ENCODE measurements at regions not wholly inside any gene's neighbourhood (a gene's known extent, or its start where the extent isn't known, plus 50 kb on each side); places are given as distances from the start of the nearest gene placed in this dataset.

DNA sequence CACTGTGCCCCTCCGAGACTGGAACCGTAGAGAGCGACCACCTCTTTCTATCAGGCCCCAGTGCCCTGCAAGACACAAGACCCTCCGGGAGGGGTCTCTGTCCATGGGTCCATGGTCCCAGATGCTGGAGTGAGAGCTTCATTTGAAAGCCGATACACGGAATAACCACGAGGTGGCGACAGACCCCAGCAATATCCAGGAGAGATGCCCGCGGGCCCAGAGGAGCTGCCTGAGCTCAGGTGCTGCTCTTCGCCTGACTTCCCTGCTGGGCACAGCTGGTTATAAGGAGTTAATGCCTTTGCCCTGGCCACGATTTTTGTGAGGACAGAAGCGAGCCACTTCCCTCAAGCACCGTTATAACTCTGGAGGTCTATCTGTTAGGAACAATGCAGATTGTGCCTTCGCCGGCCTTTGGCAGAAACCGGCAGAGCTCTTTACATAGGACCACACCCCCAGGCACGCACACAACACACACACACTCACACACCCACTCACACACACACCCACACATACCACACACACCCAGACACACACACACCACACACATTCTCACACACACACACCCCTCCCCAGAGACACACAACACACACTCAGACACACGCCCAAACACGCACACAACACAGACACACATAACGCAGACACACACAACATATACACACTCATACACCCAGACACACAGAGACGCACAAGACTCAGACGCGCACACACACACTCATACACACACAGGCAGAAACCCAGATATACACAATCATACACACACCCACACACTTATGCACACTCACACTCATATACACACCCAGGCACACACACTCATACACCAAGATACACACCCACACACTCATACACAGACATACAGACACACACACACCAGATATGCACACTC is 436.4 kb downstream of the SOX9 start:
- H3K27me3 Mint-ChIP-seq = no peaks in the 10 kb centered on the region
- no peaks in the 10 kb centered on the region for H3K4me1 Mint-ChIP-seq
- DNase-seq (ENCODE audit: low spot score in 2 of 2) = peak; percentile 14 to 21

GRCh38 chr17:72558971-72559476 is 438.2 kb downstream of the SOX9 start:
- Mint-ChIP-seq H3K27me3 (no peaks in the 10 kb centered on the region), H3K36me3 (ENCODE audit: insufficient read depth) (no peaks in the 10 kb centered on the region), H3K4me3 (no peak overlapping the region), H3K4me1 (no peaks in the 10 kb centered on the region), H3K9me3 (no peaks in the 10 kb centered on the region), H3K27ac (ENCODE audit: low read depth) (no peak overlapping the region)
- DNase-seq (ENCODE audit: low spot score in 2 of 2) = no peak
- ATAC-seq (replicated peaks; ENCODE audit: extremely low read depth, poor library complexity, severe bottlenecking) = no peak

More for the DNA sequence above, 436.4 kb downstream of the SOX9 start:
- H3K4me3 Mint-ChIP-seq = no peak overlapping the region
- H3K27ac Mint-ChIP-seq (ENCODE audit: low read depth) = no peak overlapping the region
- H3K9me3 Mint-ChIP-seq = no peaks in the 10 kb centered on the region
- no peaks in the 10 kb centered on the region for H3K36me3 Mint-ChIP-seq (ENCODE audit: insufficient read depth)
- no peak for ATAC-seq (replicated peaks; ENCODE audit: extremely low read depth, poor library complexity, severe bottlenecking)

DNA sequence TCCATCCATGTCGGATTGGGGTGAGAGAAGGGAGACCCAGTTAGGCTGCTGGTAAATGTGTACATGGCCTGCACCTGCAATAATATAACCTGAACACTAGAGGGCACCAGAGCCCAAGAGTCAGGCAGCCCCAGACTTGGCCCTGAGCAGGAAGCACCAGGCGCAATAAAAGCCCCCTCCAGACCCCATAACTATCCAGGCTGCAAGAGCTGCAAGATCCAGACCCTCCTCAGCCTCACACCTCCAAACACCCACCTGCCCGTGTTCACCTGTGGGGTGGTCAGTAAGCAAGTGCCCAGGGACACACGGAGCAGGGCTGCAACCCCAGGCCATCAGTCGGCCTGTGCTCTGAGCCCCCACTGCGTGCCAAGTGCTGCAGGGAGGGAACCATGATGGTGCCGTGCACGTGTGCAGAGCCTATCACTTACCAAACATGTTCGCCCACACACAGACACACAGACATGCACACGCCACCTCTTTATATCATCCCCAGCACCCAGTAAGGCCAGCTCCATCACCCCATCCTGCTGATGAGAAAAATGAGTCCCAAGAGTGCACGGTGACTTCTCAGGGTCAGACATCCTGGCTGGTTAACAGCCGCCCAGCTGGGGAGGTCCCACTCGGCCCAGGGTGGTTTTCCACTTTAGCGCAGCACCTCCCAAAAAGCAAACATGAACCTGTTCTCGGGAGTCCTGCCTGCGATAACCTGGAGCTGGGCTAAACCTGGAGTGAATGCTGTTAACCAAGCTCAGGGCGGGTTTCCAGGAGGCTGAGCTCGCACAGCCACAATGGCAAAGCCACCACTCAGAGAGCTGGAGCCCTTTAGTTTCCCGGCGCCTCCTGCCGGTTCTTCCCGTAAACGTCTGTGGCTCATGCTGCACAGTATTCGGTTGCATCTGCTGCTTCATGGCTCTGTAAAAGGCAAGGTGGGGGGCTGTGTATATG is 439.8 kb downstream of the SOX9 start:
- no peak overlapping the region for H3K27ac Mint-ChIP-seq (ENCODE audit: low read depth)
- no peaks in the 10 kb centered on the region for H3K9me3 Mint-ChIP-seq
- H3K36me3 Mint-ChIP-seq (ENCODE audit: insufficient read depth) = no peaks in the 10 kb centered on the region
- H3K27me3 Mint-ChIP-seq = no peaks in the 10 kb centered on the region
- H3K4me1 Mint-ChIP-seq = no peaks in the 10 kb centered on the region
- DNase-seq (ENCODE audit: low spot score in 2 of 2) (peak; percentile 13 to 18), ATAC-seq (replicated peaks; ENCODE audit: extremely low read depth, poor library complexity, severe bottlenecking) (peak; percentile 62)
- no peak overlapping the region for H3K4me3 Mint-ChIP-seq

GRCh38 chr17:72561266-72561665 is 440.4 kb downstream of the SOX9 start:
- Mint-ChIP-seq H3K36me3 (ENCODE audit: insufficient read depth) (no peaks in the 10 kb centered on the region), H3K4me3 (no peak overlapping the region), H3K27me3 (no peaks in the 10 kb centered on the region), H3K4me1 (no peaks in the 10 kb centered on the region), H3K27ac (ENCODE audit: low read depth) (no peak overlapping the region), H3K9me3 (no peaks in the 10 kb centered on the region)
- no peak for DNase-seq (ENCODE audit: low spot score in 2 of 2)
- ATAC-seq (replicated peaks; ENCODE audit: extremely low read depth, poor library complexity, severe bottlenecking) = no peak

GRCh38 chr17:72561680-72562079 is 440.9 kb downstream of the SOX9 start:
- Mint-ChIP-seq H3K4me1 (no peaks in the 10 kb centered on the region), H3K27ac (ENCODE audit: low read depth) (no peak overlapping the region), H3K9me3 (no peaks in the 10 kb centered on the region), H3K27me3 (no peaks in the 10 kb centered on the region), H3K36me3 (ENCODE audit: insufficient read depth) (no peaks in the 10 kb centered on the region), H3K4me3 (no peak overlapping the region)
- DNase-seq (ENCODE audit: low spot score in 2 of 2) = no peak
- no peak for ATAC-seq (replicated peaks; ENCODE audit: extremely low read depth, poor library complexity, severe bottlenecking)

DNA sequence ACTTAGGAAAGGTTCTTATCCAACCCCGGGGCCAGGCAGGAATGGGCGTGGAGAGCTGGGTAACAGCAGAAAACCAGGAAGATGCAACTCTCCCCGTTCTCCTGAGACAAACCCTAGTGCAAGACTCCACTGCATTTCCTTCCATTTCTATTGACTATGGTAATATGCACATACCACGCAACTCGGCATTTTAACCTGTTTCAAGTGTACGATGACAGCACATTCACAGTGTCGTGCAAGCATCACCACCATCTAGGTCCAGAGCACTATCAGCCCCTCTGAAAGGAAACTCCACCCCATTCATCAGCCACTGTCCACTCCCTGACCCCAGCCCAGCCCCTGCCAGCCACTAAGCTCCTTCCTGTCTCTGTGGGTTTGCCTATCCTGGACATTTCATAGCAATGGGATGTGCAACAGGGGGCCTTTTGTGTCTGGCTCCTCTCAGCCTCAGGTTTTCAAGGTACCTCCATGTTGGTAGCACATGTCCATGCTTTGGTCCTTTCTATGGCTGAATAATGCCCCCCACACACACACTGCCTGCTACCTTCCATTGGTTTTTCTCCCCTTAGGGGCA is 441.9 kb downstream of the SOX9 start:
- no peak for DNase-seq (ENCODE audit: low spot score in 2 of 2)
- no peaks in the 10 kb centered on the region for H3K4me1 Mint-ChIP-seq
- no peaks in the 10 kb centered on the region for H3K9me3 Mint-ChIP-seq
- H3K36me3 Mint-ChIP-seq (ENCODE audit: insufficient read depth) = no peaks in the 10 kb centered on the region
- no peak overlapping the region for H3K27ac Mint-ChIP-seq (ENCODE audit: low read depth)
- no peaks in the 10 kb centered on the region for H3K27me3 Mint-ChIP-seq
- H3K4me3 Mint-ChIP-seq = no peak overlapping the region
- ATAC-seq (replicated peaks; ENCODE audit: extremely low read depth, poor library complexity, severe bottlenecking) = no peak

DNA sequence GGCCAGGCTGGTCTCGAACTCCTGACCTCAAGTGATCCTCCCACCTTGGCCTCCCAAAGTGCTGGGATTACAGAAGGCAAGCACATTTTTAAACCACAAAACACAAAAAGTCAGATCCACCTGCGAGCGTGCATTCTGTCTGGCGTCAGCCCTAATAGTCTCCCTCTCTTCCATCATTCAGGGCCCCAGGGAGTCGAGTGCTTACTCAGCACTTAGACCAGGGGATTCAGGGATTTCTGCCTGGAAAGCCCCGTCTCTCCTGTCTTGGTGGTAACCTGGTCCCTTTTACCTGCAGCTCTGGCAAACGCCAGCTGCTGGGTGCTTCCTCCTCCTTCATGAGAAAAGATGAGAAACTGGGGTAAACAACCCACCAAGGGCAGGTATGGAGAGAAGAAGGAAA is 443.1 kb downstream of the SOX9 start:
- no peak overlapping the region for H3K27ac Mint-ChIP-seq (ENCODE audit: low read depth)
- DNase-seq (ENCODE audit: low spot score in 2 of 2) = no peak
- no peaks in the 10 kb centered on the region for H3K36me3 Mint-ChIP-seq (ENCODE audit: insufficient read depth)
- ATAC-seq (replicated peaks; ENCODE audit: extremely low read depth, poor library complexity, severe bottlenecking) = no peak
- no peaks in the 10 kb centered on the region for H3K9me3 Mint-ChIP-seq
- H3K27me3 Mint-ChIP-seq = no peaks in the 10 kb centered on the region
- no peak overlapping the region for H3K4me3 Mint-ChIP-seq
- no peaks in the 10 kb centered on the region for H3K4me1 Mint-ChIP-seq

DNA sequence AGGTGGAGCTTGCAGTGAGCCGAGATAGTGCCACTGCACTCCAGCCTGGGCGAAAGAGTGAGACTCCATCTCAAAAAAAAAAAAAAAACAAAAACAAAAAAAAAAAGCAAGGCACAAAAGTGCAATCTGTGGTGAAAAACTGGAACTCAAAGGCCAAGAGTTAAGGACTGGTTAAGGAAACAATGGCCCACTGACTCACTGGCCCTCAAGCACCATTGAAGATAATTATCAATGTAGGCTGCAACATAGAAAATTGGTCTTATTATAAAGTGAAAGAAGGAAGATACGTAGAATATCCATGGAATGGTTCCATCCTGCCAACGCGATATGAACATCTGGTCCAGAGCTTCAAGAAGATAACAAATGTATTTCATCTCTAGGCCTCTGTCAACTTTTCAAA is 444.2 kb downstream of the SOX9 start:
- Mint-ChIP-seq H3K27ac (ENCODE audit: low read depth) (no peak overlapping the region), H3K27me3 (no peaks in the 10 kb centered on the region), H3K36me3 (ENCODE audit: insufficient read depth) (no peaks in the 10 kb centered on the region), H3K9me3 (no peaks in the 10 kb centered on the region), H3K4me1 (no peaks in the 10 kb centered on the region), H3K4me3 (no peak overlapping the region)
- ATAC-seq (replicated peaks; ENCODE audit: extremely low read depth, poor library complexity, severe bottlenecking) (no peak), DNase-seq (ENCODE audit: low spot score in 2 of 2) (no peak)

- Mint-ChIP-seq H3K4me3 (no peak overlapping the region), H3K4me1 (no peaks in the 10 kb centered on the region), H3K36me3 (ENCODE audit: insufficient read depth) (no peaks in the 10 kb centered on the region), H3K27me3 (no peaks in the 10 kb centered on the region), H3K9me3 (no peaks in the 10 kb centered on the region), H3K27ac (ENCODE audit: low read depth) (no peak overlapping the region)
- ATAC-seq (replicated peaks; ENCODE audit: extremely low read depth, poor library complexity, severe bottlenecking) = no peak
- DNase-seq (ENCODE audit: low spot score in 2 of 2) = no peak
Measured at GRCh38 chr17:72565758-72566157, 444.9 kb downstream of the SOX9 start.

DNA sequence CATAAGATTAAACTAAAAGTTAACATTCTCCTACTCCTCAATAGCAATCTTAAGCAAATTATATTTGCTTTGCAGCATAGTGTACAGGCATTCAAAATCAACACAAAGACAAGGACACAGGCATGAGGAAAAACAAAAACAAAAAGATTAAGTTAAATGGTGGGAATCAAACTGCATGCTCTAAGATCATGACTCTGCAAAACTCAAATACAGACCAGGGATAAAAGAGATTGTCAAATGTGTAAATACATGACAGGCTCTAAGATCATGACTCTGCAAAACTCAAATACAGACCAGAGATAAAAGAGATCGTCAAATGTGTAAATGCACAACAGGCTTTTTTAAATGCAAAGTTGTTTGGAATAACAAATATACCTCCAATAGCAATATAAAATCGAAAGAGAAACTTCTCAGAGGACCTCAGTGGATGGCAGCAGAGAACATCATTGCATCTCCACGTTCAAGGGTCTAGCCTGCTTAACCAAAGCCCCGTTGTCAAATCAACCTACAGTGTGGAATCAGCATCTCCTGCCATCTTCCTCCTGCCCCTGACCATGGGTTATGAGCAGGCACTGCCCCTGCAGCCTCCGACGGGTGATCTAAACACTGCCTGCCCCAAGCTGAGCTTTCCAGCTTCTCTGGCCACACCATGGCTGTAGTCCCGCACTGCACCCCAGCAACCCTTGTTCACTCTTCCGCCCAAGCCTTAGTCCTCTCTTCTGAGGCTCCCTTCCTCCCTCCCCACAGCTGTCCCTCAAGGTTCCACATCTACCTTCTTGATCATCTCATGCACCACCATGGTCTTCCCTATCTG is 446.1 kb downstream of the SOX9 start:
- no peak for ATAC-seq (replicated peaks; ENCODE audit: extremely low read depth, poor library complexity, severe bottlenecking)
- Mint-ChIP-seq H3K27ac (ENCODE audit: low read depth) (no peak overlapping the region), H3K27me3 (peaks cover 5% of the 10 kb centered on the region)

DNA sequence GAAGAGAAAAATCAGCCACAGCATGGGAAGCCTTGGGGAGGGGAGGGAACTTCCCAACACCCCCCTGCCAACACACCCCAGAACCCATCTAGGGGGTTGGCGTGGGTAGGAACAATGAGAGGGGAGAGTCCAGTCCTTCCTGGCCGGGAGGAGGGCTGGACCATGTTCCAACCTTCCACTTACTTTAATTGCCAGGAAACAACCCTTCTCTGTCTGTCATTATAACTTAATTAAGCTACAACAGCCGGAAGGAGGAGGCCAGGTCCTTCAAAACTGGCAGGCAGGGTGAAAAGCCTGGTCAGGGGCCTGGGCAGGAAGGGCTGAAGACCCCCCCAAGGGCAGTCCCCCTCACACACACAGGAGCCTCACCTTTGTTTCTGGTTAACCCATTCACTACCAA is 447.0 kb downstream of the SOX9 start:
- H3K27me3 Mint-ChIP-seq = peaks cover 14% of the 10 kb centered on the region
- H3K27ac Mint-ChIP-seq (ENCODE audit: low read depth) = no peak overlapping the region
- H3K4me3 Mint-ChIP-seq = no peak overlapping the region
- DNase-seq (ENCODE audit: low spot score in 2 of 2) (no peak), ATAC-seq (replicated peaks; ENCODE audit: extremely low read depth, poor library complexity, severe bottlenecking) (no peak)
- no peaks in the 10 kb centered on the region for H3K9me3 Mint-ChIP-seq
- H3K36me3 Mint-ChIP-seq (ENCODE audit: insufficient read depth) = no peaks in the 10 kb centered on the region
- H3K4me1 Mint-ChIP-seq = no peaks in the 10 kb centered on the region

More for the DNA sequence above, 446.1 kb downstream of the SOX9 start:
- Mint-ChIP-seq H3K4me3 (no peak overlapping the region), H3K4me1 (no peaks in the 10 kb centered on the region), H3K36me3 (ENCODE audit: insufficient read depth) (no peaks in the 10 kb centered on the region), H3K9me3 (no peaks in the 10 kb centered on the region)
- no peak for DNase-seq (ENCODE audit: low spot score in 2 of 2)

Measured in central memory CD8-positive, alpha-beta T cell (primary cell).